Keratinocyte (primary cell): ENCODE measurements at regions not wholly inside any gene's neighbourhood (a gene's known extent, or its start where the extent isn't known, plus 50 kb on each side); places are given as distances from the start of the nearest gene placed in this dataset.
"Not testable (repeated sequence)": the region's sequence is repeated elsewhere in the genome, so short reads cannot be mapped to it uniquely, and the experiment has no call there.

Source experiments
- DNase-seq: peaks from one replicate; pipeline ENCODE4 v3.0.0-alpha.2; 2011; ENCODE audit warnings: low read depth, missing footprints, low spot score
- FAIRE-seq: peaks from 2 replicates; lab custom pipeline; 2011; peaks lifted over from hg19 to GRCh38; lab: Jason Lieb, UNC
- H2AFZ ChIP-seq: 2 replicates; pipeline ENCODE4 v1.6.0; 2012; ENCODE audit warnings: low read length, control low read depth, inconsistent platforms; ENCODE audit not compliant: control insufficient read depth
- H3K27ac ChIP-seq: 2 replicates; pipeline ENCODE4 v1.5.1; 2011; ENCODE audit warnings: low read length; ENCODE audit not compliant: control insufficient read depth, insufficient read depth
- H3K27me3 ChIP-seq: 3 replicates; pipeline ENCODE4 v1.6.0; 2011; ENCODE audit warnings: low read length; ENCODE audit not compliant: control insufficient read depth, insufficient read depth; ENCODE audit errors: extremely low read depth
- H3K36me3 ChIP-seq, 2 experiments: 2 replicates in 1 of 2; 3 replicates in 1 of 2; pipeline ENCODE4 v1.5.1; 2011; ENCODE audit warnings: low read length in 2 of 2, mild to moderate bottlenecking in 1 of 2; ENCODE audit not compliant: control insufficient read depth in 2 of 2, insufficient read depth in 2 of 2; ENCODE audit errors: extremely low read depth in 1 of 2
- H3K4me1 ChIP-seq: 3 replicates; pipeline ENCODE4 v1.5.1; 2011; ENCODE audit warnings: low read length; ENCODE audit not compliant: control insufficient read depth, insufficient read depth; ENCODE audit errors: extremely low read depth
- H3K4me2 ChIP-seq: 3 replicates; pipeline ENCODE4 v1.6.0; 2011; ENCODE audit warnings: low read depth, low read length; ENCODE audit not compliant: control insufficient read depth, insufficient read depth; ENCODE audit errors: extremely low read depth
- H3K4me3 ChIP-seq, 3 experiments: fragments of 200-600 bp in 1 of 3; sonication (generic) in 1 of 3; 2 replicates in 2 of 3; 3 replicates in 1 of 3; pipeline ENCODE4 v1.5.1; 2011 to 2016; ENCODE audit warnings: low read length in 3 of 3, mild to moderate bottlenecking in 3 of 3, control low read depth in 2 of 3, inconsistent platforms in 1 of 3, low read depth in 1 of 3, mixed read lengths in 1 of 3, mixed run types in 1 of 3, moderate library complexity in 1 of 3; ENCODE audit not compliant: control insufficient read depth in 2 of 3, insufficient read depth in 2 of 3; ENCODE audit errors: extremely low read depth in 1 of 3
- H3K79me2 ChIP-seq: 2 replicates; pipeline ENCODE4 v1.6.0; 2012; ENCODE audit warnings: low read length; ENCODE audit not compliant: control insufficient read depth, insufficient read depth
- H3K9ac ChIP-seq: 3 replicates; pipeline ENCODE4 v1.6.0; 2011; ENCODE audit warnings: low read length; ENCODE audit not compliant: control insufficient read depth, insufficient read depth; ENCODE audit errors: extremely low read depth
- H3K9me1 ChIP-seq: 3 replicates; pipeline ENCODE4 v1.6.0; 2011; ENCODE audit warnings: low read length; ENCODE audit not compliant: control insufficient read depth, insufficient read depth; ENCODE audit errors: extremely low read depth
- H3K9me3 ChIP-seq: 2 replicates; pipeline ENCODE4 v1.5.1; 2012; ENCODE audit warnings: low read depth, low read length; ENCODE audit not compliant: control insufficient read depth
- H4K20me1 ChIP-seq: 3 replicates; pipeline ENCODE4 v1.6.0; 2011; ENCODE audit warnings: low read length; ENCODE audit not compliant: control insufficient read depth, insufficient read depth; ENCODE audit errors: extremely low read depth
- EZH2 ChIP-seq: IDR thresholded peaks from one replicate; pipeline ENCODE4 v1.6.1; 2012; ENCODE audit warnings: inconsistent platforms, mild to moderate bottlenecking, low read length, moderate library complexity
- dilution Hi-C: fragments of 300-500 bp; cut with MboI; formaldehyde crosslinking; loops from one replicate; pipeline ENCODE4 v1.7.0; 2020; ENCODE audit warnings: low sequenced_read_pairs; ENCODE audit not compliant: extremely low pct_ligation_motif_present
- TF ChIP-seq, protein P1 (sequence below), 3 experiments: IDR thresholded peaks in 1 of 3; conservative IDR thresholded peaks in 1 of 3; optimal IDR thresholded peaks in 1 of 3; 2 replicates in 2 of 3; 3 replicates in 1 of 3; pipeline versions ENCODE3 to v1.5.1; 2011; ENCODE audit warnings: low read length in 3 of 3, mild to moderate bottlenecking in 3 of 3, moderate library complexity in 2 of 3, control low read depth in 1 of 3, inconsistent platforms in 1 of 3; ENCODE audit not compliant: insufficient read depth in 2 of 3; ENCODE audit errors: extremely low read depth in 1 of 3

DNA sequence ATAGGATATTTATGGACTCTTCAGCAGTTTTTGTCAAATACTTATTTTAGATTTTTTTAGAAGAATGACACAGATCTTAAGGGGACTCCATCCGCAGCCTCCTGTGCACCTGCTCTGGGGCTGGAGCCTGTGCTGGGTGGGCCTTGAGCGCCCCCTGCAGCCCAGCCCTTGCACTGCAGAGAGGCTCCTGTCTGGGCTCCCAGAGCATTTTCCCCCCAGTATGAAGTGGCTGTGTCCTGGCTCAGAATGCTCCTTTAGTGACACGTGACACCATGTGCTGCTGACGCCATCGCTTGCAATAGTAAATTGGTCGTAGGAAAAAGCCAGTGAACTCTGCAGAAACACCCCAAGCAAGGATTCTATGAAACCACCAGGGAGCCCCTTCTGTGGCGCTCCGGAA lies 479.7 kb downstream of the TMEM121 start:
- H3K4me1 ChIP-seq, H3K27me3 ChIP-seq, FAIRE-seq, H3K36me3 ChIP-seq, H2AFZ ChIP-seq, H3K9me3 ChIP-seq, H4K20me1 ChIP-seq, H3K27ac ChIP-seq, DNase-seq, H3K79me2 ChIP-seq, dilution Hi-C loops, H3K9me1 ChIP-seq, H3K9ac ChIP-seq, H3K4me2 ChIP-seq, H3K4me3 ChIP-seq: not testable (repeated sequence)
- TF ChIP-seq, protein P1, sequence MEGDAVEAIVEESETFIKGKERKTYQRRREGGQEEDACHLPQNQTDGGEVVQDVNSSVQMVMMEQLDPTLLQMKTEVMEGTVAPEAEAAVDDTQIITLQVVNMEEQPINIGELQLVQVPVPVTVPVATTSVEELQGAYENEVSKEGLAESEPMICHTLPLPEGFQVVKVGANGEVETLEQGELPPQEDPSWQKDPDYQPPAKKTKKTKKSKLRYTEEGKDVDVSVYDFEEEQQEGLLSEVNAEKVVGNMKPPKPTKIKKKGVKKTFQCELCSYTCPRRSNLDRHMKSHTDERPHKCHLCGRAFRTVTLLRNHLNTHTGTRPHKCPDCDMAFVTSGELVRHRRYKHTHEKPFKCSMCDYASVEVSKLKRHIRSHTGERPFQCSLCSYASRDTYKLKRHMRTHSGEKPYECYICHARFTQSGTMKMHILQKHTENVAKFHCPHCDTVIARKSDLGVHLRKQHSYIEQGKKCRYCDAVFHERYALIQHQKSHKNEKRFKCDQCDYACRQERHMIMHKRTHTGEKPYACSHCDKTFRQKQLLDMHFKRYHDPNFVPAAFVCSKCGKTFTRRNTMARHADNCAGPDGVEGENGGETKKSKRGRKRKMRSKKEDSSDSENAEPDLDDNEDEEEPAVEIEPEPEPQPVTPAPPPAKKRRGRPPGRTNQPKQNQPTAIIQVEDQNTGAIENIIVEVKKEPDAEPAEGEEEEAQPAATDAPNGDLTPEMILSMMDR (optimal IDR thresholded peaks at IDR 0.05 in 1 of 3, IDR thresholded peaks at IDR 0.05 in 1 of 3, conservative IDR thresholded peaks at IDR 0.05 in 1 of 3; ENCODE audit: extremely low read depth in 1 of 3, insufficient read depth in 2 of 3, low read length in 3 of 3) = peak in 2 of 3 experiments; percentile 14 to 67

DNA sequence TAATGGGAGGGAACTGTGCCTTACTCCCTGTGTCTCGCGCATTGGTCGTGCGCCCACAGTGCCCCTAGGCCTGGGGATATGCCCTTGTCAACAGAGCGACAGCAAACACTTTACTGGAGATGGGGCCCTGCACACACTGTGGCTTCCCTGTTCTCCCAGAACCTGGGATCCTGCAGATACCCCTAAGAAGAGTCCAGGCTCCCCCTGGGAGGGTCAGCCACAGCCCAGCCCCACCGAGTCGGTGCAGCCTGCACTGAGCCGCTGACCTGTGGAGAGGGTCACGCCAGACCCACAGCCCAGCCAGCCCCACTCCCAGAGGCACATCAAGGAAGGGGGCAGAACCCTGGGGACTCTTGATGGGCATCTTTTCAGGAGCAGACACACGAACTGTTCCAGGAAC lies 480.3 kb downstream of the TMEM121 start:
- H3K9me3 ChIP-seq, H3K4me2 ChIP-seq, H3K36me3 ChIP-seq, H3K27ac ChIP-seq, H3K4me3 ChIP-seq, H4K20me1 ChIP-seq, FAIRE-seq, H3K9me1 ChIP-seq, DNase-seq, H3K79me2 ChIP-seq, dilution Hi-C loops, H3K27me3 ChIP-seq, H3K4me1 ChIP-seq, H3K9ac ChIP-seq, H2AFZ ChIP-seq: not testable (repeated sequence)

DNA sequence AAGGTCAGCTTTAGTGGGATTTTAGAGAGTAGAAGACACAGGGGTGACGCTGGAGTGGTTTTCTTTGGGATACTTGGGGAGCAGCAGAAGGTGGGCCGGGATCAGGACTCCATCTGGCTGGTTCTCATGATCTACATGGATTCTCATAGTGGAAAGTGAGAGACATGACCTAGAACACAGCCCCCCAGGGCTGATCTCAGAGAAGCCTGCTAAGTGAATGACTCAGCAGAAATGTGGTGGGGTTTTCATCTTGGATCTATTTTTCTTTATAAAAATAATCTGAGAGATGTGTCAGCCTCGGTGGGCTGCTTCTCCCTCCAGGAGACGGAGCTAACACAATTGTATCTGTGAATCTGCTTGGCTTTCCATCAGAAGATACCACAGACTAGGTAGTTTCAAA lies 484.4 kb downstream of the TMEM121 start:
- Histone ChIP-seq H3K36me3 (no peaks in the 10 kb centered on the region), H3K9ac (no peak overlapping the region), H3K27me3 (no peaks in the 10 kb centered on the region), H3K9me1 (no peaks in the 10 kb centered on the region), H4K20me1 (no peaks in the 10 kb centered on the region), H2AFZ (no peak overlapping the region), H3K4me1 (no peaks in the 10 kb centered on the region), H3K4me3 (no peak overlapping the region), H3K9me3 (no peaks in the 10 kb centered on the region), H3K79me2 (no peaks in the 10 kb centered on the region), H3K27ac (no peak overlapping the region), H3K4me2 (no peak overlapping the region)
- dilution Hi-C loops = no loop called here
- TF ChIP-seq, protein P1 (optimal IDR thresholded peaks at IDR 0.05 in 1 of 3, IDR thresholded peaks at IDR 0.05 in 1 of 3, conservative IDR thresholded peaks at IDR 0.05 in 1 of 3; ENCODE audit: extremely low read depth in 1 of 3, insufficient read depth in 2 of 3, low read length in 3 of 3) = no peak
- TF ChIP-seq EZH2 = no peak
- DNase-seq (no peak), FAIRE-seq (no peak)
